HG03066 (cell line): ENCODE measurements at regions not wholly inside any gene's neighbourhood (a gene's known extent, or its start where the extent isn't known, plus 50 kb on each side); places are given as distances from the start of the nearest gene placed in this dataset.
"Not testable (repeated sequence)": the region's sequence is repeated elsewhere in the genome, so short reads cannot be mapped to it uniquely, and the experiment has no call there.

Source experiments
- ATAC-seq: cut with Tn5 transposase; IDR thresholded peaks from one replicate; pipeline ENCODE4 v1.9.1; 2021; ENCODE audit warnings: low read depth; ENCODE audit not compliant: unreplicated experiment

DNA sequence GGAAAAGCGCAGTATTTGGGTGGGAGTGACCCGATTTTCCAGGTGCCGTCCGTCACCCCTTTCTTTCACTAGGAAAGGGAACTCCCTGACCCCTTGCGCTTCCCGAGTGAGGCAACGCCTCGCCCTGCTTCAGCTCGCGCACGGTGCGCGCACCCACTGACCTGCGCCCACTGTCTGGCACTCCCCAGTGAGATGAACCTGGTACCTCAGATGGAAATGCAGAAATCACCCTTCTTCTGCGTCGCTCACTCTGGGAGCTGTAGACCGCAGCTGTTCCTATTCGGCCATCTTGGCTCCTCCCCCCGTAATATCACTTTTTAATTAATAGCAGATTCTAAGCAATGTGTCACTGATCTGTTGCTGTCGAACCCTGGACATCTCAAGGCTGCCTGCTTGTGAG is 294.9 kb downstream of the MYCN start:
- not testable (repeated sequence) for ATAC-seq

DNA sequence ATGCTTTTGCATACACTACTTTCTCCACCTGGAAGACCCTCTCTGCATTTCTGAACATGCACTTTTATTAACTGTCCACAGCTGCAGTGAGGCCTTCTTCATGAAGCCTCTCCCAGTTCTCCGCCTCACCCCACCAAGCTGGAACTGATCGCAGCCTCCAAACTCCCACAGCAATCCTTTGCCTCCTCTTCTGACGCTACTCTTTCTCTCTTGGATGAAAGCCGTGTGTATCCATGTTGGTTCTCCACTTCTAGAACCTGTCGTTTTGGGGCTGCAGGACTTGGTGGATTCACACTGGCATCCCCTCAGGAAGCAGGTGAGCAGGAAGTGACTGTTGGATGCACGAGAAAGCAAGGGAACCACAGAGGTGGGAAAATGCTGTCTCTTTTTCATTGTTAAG is 288.6 kb downstream of the MYCN start:
- no peak for ATAC-seq

DNA sequence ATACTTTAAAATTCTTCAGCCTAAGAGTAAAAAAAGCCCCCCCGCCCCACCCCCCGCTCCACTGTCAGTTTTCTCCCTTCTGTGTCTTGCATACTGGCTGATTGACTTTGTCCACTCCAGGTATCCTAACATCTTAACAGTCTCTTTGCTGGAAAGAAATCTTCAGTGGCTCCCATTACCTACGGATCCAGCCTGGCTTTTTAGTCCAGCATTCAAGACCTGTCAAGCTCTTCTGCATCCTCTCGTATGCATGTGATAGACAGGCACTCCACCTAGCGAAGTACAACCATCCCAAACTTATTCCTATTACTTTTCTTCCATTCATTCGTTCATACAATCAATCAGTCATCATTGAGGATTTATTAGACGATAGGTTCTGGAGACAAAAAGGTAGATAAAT is 288.1 kb downstream of the MYCN start:
- no peak for ATAC-seq

DNA sequence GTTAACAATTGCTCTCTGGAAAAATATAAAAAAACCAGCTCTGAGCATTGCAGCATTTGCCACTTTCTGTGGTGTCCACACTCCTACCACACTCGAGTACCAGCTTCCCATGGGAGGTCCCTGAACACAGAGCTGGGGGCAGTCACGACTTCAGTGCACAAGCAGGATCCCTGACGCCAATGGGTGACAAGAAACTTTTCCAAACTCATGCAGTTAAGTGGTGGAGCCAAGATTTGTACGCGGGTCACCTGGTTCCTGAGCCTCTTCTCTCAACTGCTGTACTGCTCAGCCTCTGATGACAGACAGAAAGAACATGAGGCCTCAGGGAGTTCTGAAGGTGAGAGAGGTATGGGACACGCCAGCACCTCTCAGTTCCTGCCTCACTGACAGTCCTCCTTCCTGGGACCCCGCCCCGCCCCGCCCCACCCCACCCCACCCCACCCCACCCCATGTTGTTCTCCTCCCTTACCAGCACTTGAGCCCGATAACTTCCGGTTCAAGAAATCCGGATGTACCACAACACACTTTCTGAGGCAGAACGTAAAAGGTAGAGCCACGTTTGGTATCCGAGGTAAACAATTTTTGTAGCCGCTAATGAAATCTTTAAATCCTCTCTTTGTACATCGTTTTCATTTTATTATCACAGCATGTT is 287.6 kb downstream of the MYCN start:
- ATAC-seq, result no peak

DNA sequence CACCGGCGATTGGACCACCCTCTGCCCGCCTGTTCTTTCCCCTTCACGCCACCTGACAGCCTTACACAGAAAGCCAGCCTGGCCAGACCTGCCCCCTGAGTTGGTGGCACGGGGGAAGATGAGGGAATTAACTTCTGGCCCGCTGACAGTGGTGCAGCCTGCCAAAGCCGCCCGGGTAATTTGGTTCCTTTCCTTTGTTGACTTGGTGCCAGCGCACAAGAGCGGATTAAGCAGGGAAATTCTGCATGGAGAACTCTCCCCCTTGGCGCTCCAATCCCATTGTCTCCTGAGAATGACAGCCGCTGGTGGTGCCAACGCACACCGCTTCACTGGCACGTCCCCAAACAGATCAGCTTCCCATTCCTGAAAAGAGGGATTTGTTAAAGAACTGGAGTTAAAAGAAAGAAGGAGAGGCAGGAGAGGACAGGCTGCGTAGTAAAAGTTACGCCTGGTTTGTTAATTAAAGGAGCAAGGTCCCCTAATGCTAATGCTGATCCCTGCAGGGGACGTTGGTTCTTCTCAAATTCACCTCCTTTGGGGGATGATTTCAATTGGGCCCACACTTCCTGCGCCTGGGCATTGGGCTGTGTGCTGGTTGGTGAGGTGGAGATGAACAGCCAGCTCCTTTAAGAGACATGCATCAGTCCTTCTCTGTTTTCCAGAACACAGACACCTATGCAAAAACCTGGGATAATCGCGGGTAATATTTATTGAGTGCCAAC is 286.8 kb downstream of the MYCN start:
- ATAC-seq, result no peak

DNA sequence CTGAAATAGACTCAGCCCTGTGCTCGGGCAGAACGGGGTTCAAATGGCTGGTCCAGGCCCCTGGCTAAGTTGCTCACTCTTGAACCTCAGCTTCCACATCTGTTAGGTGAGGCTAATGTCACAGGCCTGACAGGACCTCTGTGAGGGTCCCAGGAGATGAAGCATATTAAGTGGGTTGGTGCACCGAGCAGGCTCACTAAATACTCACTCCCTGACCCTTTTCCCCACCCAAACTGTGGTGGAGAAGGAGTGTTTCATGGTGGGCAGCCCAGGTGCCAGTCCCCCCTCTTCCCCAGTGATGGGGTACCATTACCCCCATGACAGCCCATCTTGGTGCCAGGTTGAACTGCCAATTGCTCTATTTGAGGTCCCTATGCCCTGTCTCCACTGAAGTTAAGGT is 286.0 kb downstream of the MYCN start:
- ATAC-seq, result no peak

DNA sequence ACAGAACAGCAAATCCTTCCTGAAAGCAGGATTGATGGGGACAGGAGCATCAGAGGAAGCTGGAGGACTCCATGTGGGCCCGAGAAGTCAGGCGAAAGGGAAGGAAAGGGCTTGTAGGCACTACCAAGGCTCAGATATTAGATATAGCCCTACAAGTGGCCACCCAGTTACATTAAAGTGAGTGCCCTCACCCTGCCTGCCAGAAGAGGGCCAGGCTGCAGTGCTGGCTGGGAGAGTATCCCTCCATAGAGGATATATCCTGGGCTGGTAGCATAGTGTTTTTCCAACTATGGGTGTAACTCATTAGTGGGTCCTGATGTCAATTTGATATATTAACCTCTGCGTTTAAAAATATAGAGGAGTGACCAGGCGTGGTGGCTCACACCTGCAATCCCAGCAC is 285.2 kb downstream of the MYCN start:
- ATAC-seq, result no peak

DNA sequence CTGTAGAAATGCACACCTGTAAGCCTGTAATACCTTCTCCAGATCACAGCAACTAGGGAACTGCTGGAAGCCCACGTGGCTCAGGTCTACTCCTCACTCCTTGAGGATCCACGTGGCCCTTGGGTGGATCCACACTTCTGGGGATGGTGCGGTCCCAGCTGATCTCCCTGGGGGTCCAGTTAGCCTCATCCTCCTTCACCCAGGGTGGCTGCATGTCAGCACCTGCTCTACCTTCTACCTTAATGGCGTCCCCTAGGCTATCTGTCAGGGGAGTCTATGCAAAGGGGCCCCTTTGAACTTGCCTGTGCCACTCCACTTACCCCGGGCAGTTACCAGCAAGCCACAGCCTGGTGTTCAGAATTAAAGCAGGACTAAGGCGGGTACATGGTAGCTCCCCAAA is 284.7 kb downstream of the MYCN start:
- no peak for ATAC-seq

DNA sequence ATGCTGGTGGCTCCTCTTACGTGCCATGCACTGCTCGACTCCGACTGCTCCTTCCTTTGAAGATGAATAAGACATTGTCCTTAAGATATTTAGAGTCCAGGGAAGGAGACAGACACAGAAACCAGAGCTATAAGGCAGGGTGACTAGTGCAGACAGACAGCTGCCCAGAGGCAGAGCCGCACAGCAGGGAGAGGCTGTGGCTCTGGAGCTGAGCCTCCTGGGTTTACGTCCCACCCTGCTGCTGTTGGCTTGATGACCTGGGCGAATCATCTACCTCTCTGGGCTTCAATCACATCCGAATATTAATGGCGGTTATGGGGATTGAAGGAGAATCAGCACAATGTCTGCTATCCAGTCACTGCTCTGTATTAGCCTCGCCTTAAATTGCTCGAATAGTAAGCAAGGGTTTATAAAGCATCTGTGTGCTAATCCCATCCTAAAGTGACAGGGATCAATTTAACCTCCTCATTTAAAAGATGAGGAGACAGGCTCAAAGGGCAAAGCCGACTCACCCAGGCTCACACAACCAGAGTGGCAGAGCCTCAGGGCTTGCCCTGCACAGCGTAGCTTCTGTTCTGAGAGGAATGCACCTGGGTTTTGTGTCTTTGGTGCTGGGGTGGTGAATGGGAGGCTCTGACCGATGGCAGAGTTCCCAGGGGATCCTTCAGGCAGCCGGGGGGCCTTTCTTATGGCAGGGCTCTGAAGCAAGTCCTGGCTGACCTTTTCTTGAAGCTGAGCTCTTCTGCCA is 284.1 kb downstream of the MYCN start:
- no peak for ATAC-seq

DNA sequence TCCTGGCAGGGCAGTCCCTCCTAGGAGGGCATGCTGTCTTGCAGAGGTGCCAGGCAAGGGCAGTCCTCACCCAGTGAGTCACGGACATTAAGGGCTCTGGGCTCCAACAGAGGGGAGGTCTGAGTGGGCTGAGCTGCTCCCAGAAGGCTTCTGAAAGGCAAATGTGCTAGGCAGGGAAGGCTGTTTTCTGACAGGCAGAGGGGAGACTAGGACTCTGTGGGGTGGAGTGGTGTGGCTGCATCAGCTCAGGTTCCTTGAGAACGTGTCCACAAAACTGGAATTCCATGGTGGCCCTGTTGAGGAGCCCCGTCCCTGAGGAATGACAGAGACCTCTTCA is 283.5 kb downstream of the MYCN start:
- no peak for ATAC-seq

DNA sequence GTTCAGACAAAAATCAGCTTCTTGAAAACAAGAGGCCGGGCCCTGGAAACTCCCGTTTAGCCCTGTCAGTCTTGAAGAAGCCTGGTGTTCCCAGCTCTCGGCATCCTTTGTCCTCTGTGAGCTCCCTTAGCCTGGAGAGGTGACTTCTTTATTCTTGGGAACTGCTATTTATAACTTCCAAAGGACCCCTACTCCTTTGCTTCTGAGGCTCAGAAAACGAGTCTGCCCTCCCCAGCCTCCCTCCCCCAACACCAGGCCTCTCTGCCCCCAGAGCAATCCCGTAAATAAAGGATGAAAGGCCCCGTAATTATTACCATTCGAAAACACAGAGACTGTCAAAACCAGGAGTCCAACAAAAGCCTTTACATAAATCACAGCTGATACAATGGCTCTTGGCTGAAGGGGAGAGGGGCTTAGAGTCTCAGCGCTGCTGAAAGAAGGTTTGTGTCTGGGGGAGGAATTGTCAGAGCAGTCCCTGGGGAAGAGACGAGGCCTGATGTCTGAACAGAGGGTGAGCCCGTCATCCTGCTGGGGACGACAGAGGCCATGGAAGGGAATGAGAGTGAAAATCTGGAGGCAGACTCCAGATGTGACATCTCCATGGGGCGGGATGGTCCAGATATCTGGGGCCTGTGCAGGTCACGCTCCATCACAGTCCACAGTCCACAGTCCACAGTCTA is 283.0 kb downstream of the MYCN start:
- no peak for ATAC-seq

DNA sequence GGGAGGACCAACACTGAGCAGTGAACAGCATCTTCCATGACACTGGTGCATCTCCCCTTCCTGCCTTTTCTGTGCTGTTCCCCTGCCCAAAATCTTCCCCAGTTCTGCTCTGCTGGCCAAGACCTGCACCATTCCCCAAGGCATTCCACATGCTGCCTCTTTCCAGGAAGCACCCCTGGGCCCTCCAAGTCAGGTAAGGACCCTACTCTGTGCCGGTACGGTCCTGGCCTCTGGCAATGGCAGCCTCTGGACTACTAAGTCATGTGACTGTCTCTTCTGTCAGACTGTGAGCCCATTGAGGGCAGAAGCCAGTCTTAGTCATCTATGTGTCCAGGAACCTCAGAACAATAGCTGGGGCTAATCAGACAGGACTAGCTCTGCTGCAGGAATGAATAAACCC is 282.0 kb downstream of the MYCN start:
- no peak for ATAC-seq

DNA sequence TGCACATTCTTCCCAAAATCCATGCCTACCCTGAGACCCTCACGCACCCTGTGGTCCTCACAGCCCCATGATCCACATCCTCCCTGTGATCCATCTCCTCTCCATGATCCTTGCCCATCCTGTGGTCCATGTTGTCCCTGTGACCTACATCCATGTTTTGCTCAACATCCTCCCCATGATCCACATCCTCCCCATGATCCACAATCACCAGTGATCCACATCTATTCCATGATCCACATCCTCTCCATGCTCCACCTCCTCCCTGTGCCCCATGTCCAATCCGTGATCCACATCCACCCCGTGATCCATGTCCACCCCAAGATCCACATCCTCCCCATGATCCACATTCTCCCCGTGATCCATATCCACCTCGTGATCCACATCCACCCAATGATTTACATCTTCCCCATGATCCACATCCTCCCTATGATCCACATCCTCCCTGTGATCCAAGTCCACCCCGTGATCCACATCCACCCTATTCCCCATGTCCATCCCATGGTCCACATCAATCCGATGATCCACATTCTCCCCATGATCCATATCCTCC is 281.2 kb downstream of the MYCN start:
- ATAC-seq, result no peak

DNA sequence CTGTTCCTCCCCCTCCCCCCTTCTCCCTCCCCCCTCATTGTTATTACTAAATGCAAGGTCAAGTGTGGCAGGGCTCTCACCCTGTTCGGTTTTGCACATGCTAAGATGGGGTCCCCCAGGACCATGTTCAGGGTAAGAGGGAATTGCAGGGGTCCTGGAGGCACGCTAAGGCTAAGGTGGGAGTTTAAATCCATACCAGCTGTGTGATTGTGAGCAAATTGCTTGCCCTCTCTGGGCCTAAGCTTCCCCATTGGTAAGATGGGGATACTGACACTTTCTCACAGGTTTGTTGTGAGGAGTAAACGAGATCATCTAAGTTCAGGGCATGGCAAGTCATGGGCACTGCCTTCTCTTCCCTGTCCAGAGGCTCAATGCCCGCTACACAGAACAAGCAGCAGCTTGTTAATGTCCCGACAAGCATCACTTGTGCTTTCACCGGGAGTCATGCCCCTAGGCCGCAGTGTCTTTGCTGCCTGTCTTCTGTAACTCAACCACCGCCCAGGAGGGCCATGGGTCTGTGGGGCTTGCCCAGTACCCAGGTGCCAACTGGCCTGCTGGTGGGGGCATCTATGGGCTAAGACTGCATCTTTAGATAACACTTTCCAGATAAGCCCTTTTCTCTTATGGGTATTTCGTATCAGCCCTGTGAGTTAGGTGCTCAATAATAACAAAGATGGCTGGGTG is 279.1 kb downstream of the MYCN start:
- ATAC-seq, result no peak

DNA sequence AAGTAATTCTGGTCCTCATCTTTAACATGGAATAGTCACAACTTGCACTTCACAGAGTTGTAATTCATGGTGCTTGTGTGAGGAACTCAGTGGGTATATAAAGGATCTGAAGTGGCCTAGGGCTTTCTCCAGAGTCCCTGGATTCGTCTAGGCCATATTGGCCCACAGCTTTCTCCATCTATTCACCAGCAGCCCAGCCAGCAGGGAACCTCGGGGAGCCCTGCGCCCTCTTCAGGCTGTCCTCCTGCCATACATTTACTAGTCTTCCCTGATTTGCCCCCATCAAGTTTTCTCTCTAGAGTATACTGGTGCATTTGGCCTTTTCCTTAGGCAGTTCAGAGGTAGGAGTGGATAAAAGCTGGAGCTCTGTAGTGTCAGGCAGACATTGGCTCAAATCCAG is 278.3 kb downstream of the MYCN start:
- ATAC-seq, result no peak

DNA sequence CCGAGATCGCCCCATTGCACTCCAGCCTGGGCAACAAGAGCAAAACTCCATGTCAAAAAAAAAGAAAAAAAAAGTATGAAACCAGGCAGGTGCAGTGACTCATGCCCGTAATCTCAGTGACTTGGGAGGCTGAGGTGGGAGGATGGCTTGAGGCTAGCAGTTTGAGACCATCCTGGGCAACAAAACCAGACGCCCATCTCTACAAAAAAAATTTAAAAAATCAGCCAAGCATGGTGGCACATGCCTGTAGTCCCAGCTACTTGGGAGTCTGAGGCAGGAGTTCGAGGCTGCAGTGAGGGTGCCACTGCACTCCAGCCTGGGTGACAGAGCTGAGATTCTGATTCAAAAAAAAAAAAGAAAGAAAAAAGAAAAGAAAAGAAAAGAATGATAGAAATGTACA is 277.8 kb downstream of the MYCN start:
- no peak for ATAC-seq

DNA sequence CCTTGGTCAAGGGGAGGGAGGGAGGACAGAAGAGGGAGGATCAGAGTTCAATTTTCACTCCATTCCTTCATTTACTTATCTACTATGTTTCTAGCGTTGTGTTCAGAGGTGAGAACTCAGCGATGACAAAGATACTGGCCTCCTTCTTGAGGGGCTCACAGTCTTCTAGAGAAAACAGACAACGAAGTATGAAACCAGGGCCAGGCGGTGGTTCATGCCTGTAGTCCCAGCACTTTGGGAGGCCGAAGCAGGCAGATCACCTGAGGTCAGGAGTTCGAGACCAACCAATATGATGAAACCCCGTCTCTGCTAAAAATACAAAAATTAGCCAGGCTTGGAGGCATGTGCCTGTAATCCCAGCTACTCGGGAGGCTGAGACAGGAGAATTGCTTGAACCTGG is 277.4 kb downstream of the MYCN start:
- not testable (repeated sequence) for ATAC-seq

DNA sequence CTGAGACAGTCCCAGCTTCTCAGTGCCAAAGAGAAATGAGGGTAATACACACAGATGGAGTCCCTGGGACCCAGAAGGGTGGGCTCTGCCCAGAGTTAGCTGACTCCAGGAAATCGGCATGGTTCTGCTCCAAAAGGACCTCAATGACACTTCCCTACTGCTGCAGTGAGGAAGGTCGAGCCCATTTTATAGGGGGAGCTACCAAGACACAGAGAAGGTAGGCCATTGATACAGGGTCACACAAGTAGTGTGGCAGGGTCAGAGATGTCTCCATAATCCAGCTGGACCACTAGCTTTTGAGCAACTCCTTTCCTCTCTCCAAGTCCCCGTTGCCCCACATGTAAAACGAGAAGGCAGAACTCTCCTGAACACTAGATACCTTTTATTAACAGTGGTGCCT is 276.9 kb downstream of the MYCN start:
- no peak for ATAC-seq

DNA sequence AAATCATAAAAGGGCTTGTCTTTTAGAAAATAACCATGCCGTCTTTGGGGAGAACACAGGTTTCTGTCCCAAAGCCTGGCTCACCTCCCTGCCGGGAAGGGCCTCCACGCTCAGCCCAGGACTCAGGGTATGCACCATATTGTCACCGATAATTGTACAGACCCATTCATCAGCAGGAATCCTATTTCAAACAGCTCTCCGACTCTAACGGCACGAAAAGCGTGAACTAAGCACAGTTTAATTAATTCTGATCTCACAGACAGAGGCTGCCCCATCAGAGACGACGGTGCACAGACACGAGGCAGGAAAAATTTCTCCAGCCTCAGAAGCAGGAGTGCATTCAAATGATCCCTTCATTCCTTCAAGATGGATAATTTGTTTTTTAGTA is 276.2 kb downstream of the MYCN start:
- no peak for ATAC-seq

DNA sequence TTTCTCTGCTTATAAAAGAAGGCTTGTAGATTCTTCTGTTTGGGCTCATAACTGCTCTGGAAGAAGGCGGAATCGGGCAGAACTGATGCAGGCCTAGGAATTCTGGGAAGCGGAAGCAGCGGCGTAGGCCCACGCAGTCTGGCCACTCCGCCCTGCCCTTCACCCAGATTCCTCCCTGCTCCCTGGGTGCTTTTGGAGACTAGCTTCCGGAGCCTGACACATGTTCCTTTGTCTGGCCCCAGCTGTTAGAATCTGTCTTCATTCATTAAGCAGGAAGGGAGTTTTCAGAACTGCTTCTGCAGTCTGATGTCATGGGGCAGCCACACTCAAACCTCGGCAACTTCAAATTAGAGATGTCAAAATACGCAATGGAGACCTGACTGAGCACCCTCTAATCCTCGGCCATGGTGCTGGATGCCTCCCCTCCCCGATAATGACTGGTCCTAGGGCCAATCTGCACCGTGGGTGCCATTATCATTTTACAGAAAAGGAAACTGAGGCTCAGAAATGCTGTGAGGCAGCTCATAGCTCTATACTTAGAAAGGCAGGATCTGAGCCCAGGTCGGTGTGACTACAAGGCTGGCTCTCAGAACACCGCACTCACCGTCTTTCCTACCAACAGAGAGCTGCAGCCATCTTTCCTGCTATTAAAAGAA is 275.7 kb downstream of the MYCN start:
- ATAC-seq, result no peak
